IMR-90 (cell line): ENCODE measurements at regions not wholly inside any gene's neighbourhood (a gene's known extent, or its start where the extent isn't known, plus 50 kb on each side); places are given as distances from the start of the nearest gene placed in this dataset.
A peak's percentile ranks its signal among the peaks of the same experiment; 100 is the strongest.

Experiments
- ATAC-seq: fragments of 200-7000 bp; cut with Tn5 transposase; 2 replicates; pipeline ENCODE4 v1.9.1; 2020; ENCODE audit warnings: low read depth, mild to moderate bottlenecking, moderate library complexity
- BruUV-seq: library from RNA; stranded (reverse); fragments of 400-500 nt; replicated peaks from 2 replicates; lab custom pipeline; 2021; lab: Mats Ljungman, UMichigan
- CTCF ChIA-PET: fragments of 300-600 bp; formaldehyde crosslinking; extraction: SDS; loops from one replicate; lab custom pipeline; 2021; ENCODE audit warnings: antibody characterized with exemption; lab: Yijun Ruan, JAX
- POLR2A ChIA-PET: fragments of 300-600 bp; sonication (Branson Sonifier 250); formaldehyde crosslinking; loops from one replicate; lab custom pipeline; 2022; ENCODE audit warnings: antibody characterized with exemption; ENCODE audit not compliant: unreplicated experiment; lab: Charles Lee
- DNase-seq: peaks from one replicate; pipeline ENCODE4 v3.0.0; 2013
- H2AFZ ChIP-seq: replicated peaks from 2 replicates; pipeline ENCODE3; 2013; ENCODE audit warnings: low read length, mild to moderate bottlenecking; ENCODE audit not compliant: poor library complexity
- H2AK5ac ChIP-seq: 2 replicates; pipeline ENCODE4 v1.6.1; 2013; ENCODE audit warnings: low read depth, low read length, inconsistent platforms
- H2AK9ac ChIP-seq: replicated peaks from 2 replicates; pipeline ENCODE3; 2013; ENCODE audit warnings: mild to moderate bottlenecking, low read depth, low read length, moderate library complexity; ENCODE audit not compliant: poor library complexity
- H2BK120ac ChIP-seq: 2 replicates; pipeline ENCODE4 v1.6.1; 2013; ENCODE audit warnings: low read depth, low read length, inconsistent platforms
- H2BK15ac ChIP-seq: 3 replicates; pipeline ENCODE4 v1.6.1; 2013; ENCODE audit warnings: low read depth, low read length, inconsistent platforms
- H2BK20ac ChIP-seq: 2 replicates; pipeline ENCODE4 v1.6.1; 2013; ENCODE audit warnings: low read depth, mild to moderate bottlenecking, inconsistent platforms, low read length, moderate library complexity
- H2BK5ac ChIP-seq: 2 replicates; pipeline ENCODE4 v1.6.1; 2013; ENCODE audit warnings: mild to moderate bottlenecking, low read depth, low read length, inconsistent platforms; ENCODE audit not compliant: poor library complexity, severe bottlenecking
- H3K14ac ChIP-seq: replicated peaks from 2 replicates; pipeline ENCODE4 v1.6.1; 2013; ENCODE audit warnings: low read depth, low read length, inconsistent platforms
- H3K18ac ChIP-seq: 2 replicates; pipeline ENCODE4 v1.6.1; 2013; ENCODE audit warnings: low read depth, low read length, control low read depth
- H3K23ac ChIP-seq: 2 replicates; pipeline ENCODE4 v1.6.1; 2013; ENCODE audit warnings: low read depth, low read length, inconsistent platforms
- H3K27ac ChIP-seq: 2 replicates; pipeline ENCODE4 v1.5.1; 2013; ENCODE audit warnings: mild to moderate bottlenecking, control low read depth, low read length; ENCODE audit not compliant: insufficient read depth
- H3K27me3 ChIP-seq: 2 replicates; pipeline ENCODE4 v1.6.1; 2013; ENCODE audit warnings: low read length; ENCODE audit not compliant: control insufficient read depth, insufficient read depth
- H3K36me3 ChIP-seq: 2 replicates; pipeline ENCODE4 v1.6.1; 2013; ENCODE audit warnings: low read length, mixed read lengths; ENCODE audit not compliant: control insufficient read depth, insufficient read depth
- H3K4ac ChIP-seq: 2 replicates; pipeline ENCODE4 v1.6.1; 2013; ENCODE audit warnings: low read depth, low read length, inconsistent platforms
- H3K4me1 ChIP-seq: 2 replicates; pipeline ENCODE4 v1.6.1; 2013; ENCODE audit warnings: low read length, mixed read lengths; ENCODE audit not compliant: control insufficient read depth, insufficient read depth
- H3K4me2 ChIP-seq: 2 replicates; pipeline ENCODE4 v1.6.1; 2013; ENCODE audit warnings: low read depth, mild to moderate bottlenecking, control low read depth, low read length, moderate library complexity
- H3K4me3 ChIP-seq: 2 replicates; pipeline ENCODE4 v1.5.1; 2013; ENCODE audit warnings: low read depth, mild to moderate bottlenecking, control low read depth, low read length, moderate library complexity; ENCODE audit not compliant: insufficient read depth
- H3K56ac ChIP-seq: 2 replicates; pipeline ENCODE4 v1.6.1; 2013; ENCODE audit warnings: low read length, inconsistent platforms; ENCODE audit not compliant: insufficient read depth; ENCODE audit errors: extremely low read depth
- H3K79me1 ChIP-seq, 2 experiments: 2 replicates each; pipeline ENCODE4 v1.6.1; 2013; ENCODE audit warnings: low read length in 2 of 2, inconsistent platforms in 1 of 2, low read depth in 1 of 2
- H3K9ac ChIP-seq: 2 replicates; pipeline ENCODE4 v1.6.1; 2013; ENCODE audit warnings: low read depth, low read length, control low read depth
- H3K9me1 ChIP-seq: 2 replicates; pipeline ENCODE4 v1.6.1; 2013; ENCODE audit warnings: low read length, inconsistent platforms; ENCODE audit not compliant: insufficient read depth
- H3K9me3 ChIP-seq: 2 replicates; pipeline ENCODE4 v1.6.1; 2013; ENCODE audit warnings: low read length; ENCODE audit not compliant: control insufficient read depth, insufficient read depth
- H4K20me1 ChIP-seq: 2 replicates; pipeline ENCODE4 v1.6.1; 2013; ENCODE audit warnings: low read length, inconsistent platforms; ENCODE audit not compliant: insufficient read depth
- H4K5ac ChIP-seq: 2 replicates; pipeline ENCODE4 v1.6.1; 2013; ENCODE audit warnings: mild to moderate bottlenecking, low read depth, low read length, control low read depth
- H4K8ac ChIP-seq, 2 experiments: 2 replicates each; pipeline ENCODE4 v1.6.1; 2013; ENCODE audit warnings: low read depth in 2 of 2, low read length in 2 of 2, control low read depth in 1 of 2, inconsistent platforms in 1 of 2
- H4K91ac ChIP-seq: 2 replicates; pipeline ENCODE4 v1.6.1; 2013; ENCODE audit warnings: low read depth, low read length, inconsistent platforms; ENCODE audit not compliant: insufficient read depth
- CEBPB ChIP-seq: IDR thresholded peaks from 2 replicates; pipeline ENCODE4 v1.6.1; 2012; ENCODE audit warnings: low read depth, low read length, improper control_type of control experiment
- FOS ChIP-seq: fragments of 150-350 bp; IDR thresholded peaks from 2 replicates; pipeline ENCODE4 v1.6.1; 2016; ENCODE audit warnings: low read depth, low read length
- MAFK ChIP-seq: IDR thresholded peaks from 2 replicates; pipeline ENCODE4 v1.6.1; 2012; ENCODE audit warnings: low read depth, low read length, improper control_type of control experiment
- MXI1 ChIP-seq: IDR thresholded peaks from 2 replicates; pipeline ENCODE4 v1.6.1; 2012; ENCODE audit warnings: low read depth, mild to moderate bottlenecking, low read length, moderate library complexity, borderline replicate concordance
- NFE2L2 ChIP-seq: fragments of 150-350 bp; IDR thresholded peaks from 2 replicates; pipeline ENCODE4 v1.6.1; 2016; ENCODE audit warnings: low read depth, mild to moderate bottlenecking, low read length
- POLR2A ChIP-seq: IDR thresholded peaks from 2 replicates; pipeline ENCODE4 v1.6.1; 2012; ENCODE audit warnings: mild to moderate bottlenecking, low read depth, low read length
- RCOR1 ChIP-seq: IDR thresholded peaks from 2 replicates; pipeline ENCODE4 v1.6.1; 2012; ENCODE audit warnings: mild to moderate bottlenecking, low read length, improper control_type of control experiment; ENCODE audit not compliant: insufficient replicate concordance
- RFX5 ChIP-seq: IDR thresholded peaks from 2 replicates; pipeline ENCODE4 v1.8.0; 2012; ENCODE audit warnings: low read depth, mild to moderate bottlenecking, low read length, moderate library complexity
- SMC3 ChIP-seq: fragments of 150-350 bp; IDR thresholded peaks from 2 replicates; pipeline ENCODE4 v1.6.1; 2016; ENCODE audit warnings: low read depth, mild to moderate bottlenecking, antibody characterized with exemption, low read length, moderate library complexity
- WGBS, 2 experiments: methylation state at CpG; one replicate each; pipeline versions ENCODE4 v1.1.5 to v1.1.7; 2013; ENCODE audit warnings: missing lambda C conversion rate in 2 of 2; ENCODE audit not compliant: insufficient read length in 1 of 2; ENCODE audit errors: extremely low coverage in 2 of 2; 5-methylcytosine and 5-hydroxymethylcytosine counted together
- dilution Hi-C: fragments of 300-500 bp; cut with HindIII; formaldehyde crosslinking; loops from one replicate; pipeline ENCODE4 v1.14.3; 2018; ENCODE audit warnings: low sequenced_read_pairs; ENCODE audit not compliant: unreplicated experiment
- in situ Hi-C: fragments of 300-500 bp; cut with MboI; formaldehyde crosslinking; loops from 3 replicates; pipeline ENCODE4 v1.14.3; 2019; ENCODE audit warnings: low sequenced_read_pairs, inconsistent platforms, mixed read lengths
- intact Hi-C: fragments of 100-400 bp; cut with micrococcal nuclease; formaldehyde crosslinking; loops from 2 replicates; pipeline ENCODE4 v1.10.0; 2022
- TF ChIP-seq, protein P1 (sequence below): conservative IDR thresholded peaks from 2 replicates; pipeline ENCODE4 v1.5.1; 2012; ENCODE audit warnings: mild to moderate bottlenecking, low read depth, low read length, improper control_type of control experiment

DNA sequence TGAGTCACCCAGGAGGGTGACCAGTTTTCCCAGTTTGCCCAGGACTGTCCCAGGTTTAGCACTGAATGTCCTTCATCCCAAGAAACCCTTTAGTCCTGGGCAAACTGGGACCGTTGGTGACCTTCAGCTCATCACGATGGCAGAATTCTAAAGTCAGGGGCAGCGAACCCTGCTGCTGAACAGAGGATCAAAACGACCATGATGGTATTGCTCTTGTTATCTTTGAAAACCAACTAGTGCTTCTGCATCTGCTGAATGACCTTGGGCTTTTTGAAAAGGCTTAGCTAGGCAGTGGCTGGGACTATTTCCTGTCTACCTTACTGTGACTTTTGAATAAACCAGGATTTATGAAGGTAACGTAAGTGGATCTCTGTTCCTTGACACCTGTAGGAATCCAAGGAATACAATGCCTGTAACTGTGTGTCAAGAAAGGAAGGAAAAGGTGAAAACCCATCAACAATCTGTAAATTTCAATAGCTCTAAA lies 281.9 kb downstream of the SOX9 start:
- H2BK20ac ChIP-seq = peak overlapping the region; percentile 3; the same call in 1 of the 2 replicates
- no peak overlapping the region for H3K23ac ChIP-seq
- peak overlapping the region; percentile 42; the same call in 1 of the 2 replicates for H2BK120ac ChIP-seq
- ChIA-PET POLR2A (no interaction called here), CTCF (no interaction called here)
- H3K9me1 ChIP-seq = peaks cover 21% of the 10 kb centered on the region
- H3K27me3 ChIP-seq = no peaks in the 10 kb centered on the region
- no peak overlapping the region for H3K14ac ChIP-seq
- DNase-seq = no peak
- dilution Hi-C loops (no loop called here), intact Hi-C loops (no loop called here), in situ Hi-C loops (no loop called here)
- H4K5ac ChIP-seq = no peak overlapping the region
- TF ChIP-seq, protein P1, sequence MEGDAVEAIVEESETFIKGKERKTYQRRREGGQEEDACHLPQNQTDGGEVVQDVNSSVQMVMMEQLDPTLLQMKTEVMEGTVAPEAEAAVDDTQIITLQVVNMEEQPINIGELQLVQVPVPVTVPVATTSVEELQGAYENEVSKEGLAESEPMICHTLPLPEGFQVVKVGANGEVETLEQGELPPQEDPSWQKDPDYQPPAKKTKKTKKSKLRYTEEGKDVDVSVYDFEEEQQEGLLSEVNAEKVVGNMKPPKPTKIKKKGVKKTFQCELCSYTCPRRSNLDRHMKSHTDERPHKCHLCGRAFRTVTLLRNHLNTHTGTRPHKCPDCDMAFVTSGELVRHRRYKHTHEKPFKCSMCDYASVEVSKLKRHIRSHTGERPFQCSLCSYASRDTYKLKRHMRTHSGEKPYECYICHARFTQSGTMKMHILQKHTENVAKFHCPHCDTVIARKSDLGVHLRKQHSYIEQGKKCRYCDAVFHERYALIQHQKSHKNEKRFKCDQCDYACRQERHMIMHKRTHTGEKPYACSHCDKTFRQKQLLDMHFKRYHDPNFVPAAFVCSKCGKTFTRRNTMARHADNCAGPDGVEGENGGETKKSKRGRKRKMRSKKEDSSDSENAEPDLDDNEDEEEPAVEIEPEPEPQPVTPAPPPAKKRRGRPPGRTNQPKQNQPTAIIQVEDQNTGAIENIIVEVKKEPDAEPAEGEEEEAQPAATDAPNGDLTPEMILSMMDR = no peak
- TF ChIP-seq MXI1 (no peak), CEBPB (no peak), MAFK (no peak), SMC3 (no peak), FOS (no peak), NFE2L2 (no peak), RFX5 (no peak), RCOR1 (no peak), POLR2A (no peak)
- no peak overlapping the region for H4K91ac ChIP-seq
- 80% methylated on average over 1 of the region's 5 CpGs; no CpG with 5 or more reads in 1 of the 2 experiments for WGBS, 2 experiments
- H3K56ac ChIP-seq = no peak overlapping the region
- no peak overlapping the region for H3K4ac ChIP-seq
- no peak for ATAC-seq
- no peak overlapping the region for H3K9ac ChIP-seq
- no peak overlapping the region for H2AFZ ChIP-seq
- H4K8ac ChIP-seq = no peak overlapping the region
- H3K4me2 ChIP-seq = no peak overlapping the region
- no peak overlapping the region for H2BK5ac ChIP-seq
- H3K18ac ChIP-seq = no peak overlapping the region
- H3K4me1 ChIP-seq = peaks cover 23% of the 10 kb centered on the region
- no TSS peak for BruUV-seq
- no peaks in the 10 kb centered on the region for H3K9me3 ChIP-seq
- no peak overlapping the region for H2AK9ac ChIP-seq
- H3K36me3 ChIP-seq = 0 out of 2 replicates have a peak, but pooled peaks cover 2% of the 10 kb centered on the region
- H2AK5ac ChIP-seq = no peak overlapping the region
- peaks cover 13 to 56% of the 10 kb centered on the region in 2 experiments for H3K79me1 ChIP-seq
- H4K20me1 ChIP-seq = no peaks in the 10 kb centered on the region
- no peak overlapping the region for H2BK15ac ChIP-seq
- no peak overlapping the region for H3K27ac ChIP-seq
- no peak overlapping the region for H3K4me3 ChIP-seq
